Mucosa of descending colon (tissue), 3 donors: ENCODE measurements at regions not wholly inside any gene's neighbourhood (a gene's known extent, or its start where the extent isn't known, plus 50 kb on each side); places are given as distances from the start of the nearest gene placed in this dataset.

Experiments
- ATAC-seq: fragments of 200-7000 bp; cut with Tn5 transposase; one replicate; pipeline ENCODE4 v1.9.1; 2020; ENCODE audit warnings: mild to moderate bottlenecking, moderate library complexity
- DNase-seq, 3 donors: peaks; one replicate each; pipeline ENCODE4 v3.0.0-alpha.2; 2020
- H3K36me3 ChIP-seq: fragments of 200-600 bp; one replicate; pipeline ENCODE4 v1.8.0; 2021; ENCODE audit warnings: low read depth, mild to moderate bottlenecking
- H3K4me1 ChIP-seq: fragments of 200-600 bp; one replicate; pipeline ENCODE4 v1.8.0; 2021; ENCODE audit warnings: low read depth, mild to moderate bottlenecking
- H3K4me3 ChIP-seq: fragments of 200-600 bp; one replicate; pipeline ENCODE4 v1.8.0; 2021; ENCODE audit warnings: mild to moderate bottlenecking
- H3K9me3 ChIP-seq: fragments of 200-600 bp; one replicate; pipeline ENCODE4 v1.8.0; 2021; ENCODE audit warnings: mild to moderate bottlenecking
- intact Hi-C, 2 donors: fragments of 100-400 bp; cut with DNase I in 1 of 2; cut with micrococcal nuclease in 1 of 2; formaldehyde crosslinking; loops; one replicate each; pipeline versions ENCODE4 v1.11.0 to v1.11.1; 2022; cut with DNase I, micrococcal nuclease
- TF ChIP-seq, protein P1 (sequence below): fragments of 200-600 bp; IDR thresholded peaks from one replicate; pipeline ENCODE4 v1.8.0; 2022; ENCODE audit warnings: antibody characterized with exemption, mild to moderate bottlenecking
- donor health status: DM: no; HTN: no; CAD: no; lungs with moderate emphysema.
- donor health status: DM: no; HTN: no; CAD: no.
- donor health status: DM: no; HTN: yes; CAD: no.

DNA sequence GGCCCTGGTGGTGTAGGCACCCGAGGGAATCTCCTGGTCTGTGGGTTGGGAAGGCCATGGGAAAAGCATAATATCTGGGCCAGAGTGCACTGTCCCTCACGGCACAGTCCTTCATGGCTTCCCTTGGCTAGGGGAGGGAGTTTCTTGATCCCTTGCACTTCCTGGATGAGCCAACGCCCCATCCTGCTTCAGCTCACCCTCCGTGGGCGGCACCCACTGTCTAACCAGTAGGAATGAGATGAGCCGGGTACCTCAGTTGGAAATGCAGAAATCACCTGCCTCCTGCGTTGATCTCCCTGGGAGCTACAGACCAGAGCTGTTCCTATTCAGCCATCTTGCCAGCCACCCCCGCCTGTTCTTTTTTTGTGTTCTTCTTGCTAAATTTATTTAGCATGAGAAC is 134.4 kb downstream of the LEPR start:
- Histone ChIP-seq H3K36me3 (no peaks in the 10 kb centered on the region), H3K9me3 (peaks cover 4% of the 10 kb centered on the region), H3K4me3 (no peak overlapping the region), H3K4me1 (no peaks in the 10 kb centered on the region)
- TF ChIP-seq, protein P1, sequence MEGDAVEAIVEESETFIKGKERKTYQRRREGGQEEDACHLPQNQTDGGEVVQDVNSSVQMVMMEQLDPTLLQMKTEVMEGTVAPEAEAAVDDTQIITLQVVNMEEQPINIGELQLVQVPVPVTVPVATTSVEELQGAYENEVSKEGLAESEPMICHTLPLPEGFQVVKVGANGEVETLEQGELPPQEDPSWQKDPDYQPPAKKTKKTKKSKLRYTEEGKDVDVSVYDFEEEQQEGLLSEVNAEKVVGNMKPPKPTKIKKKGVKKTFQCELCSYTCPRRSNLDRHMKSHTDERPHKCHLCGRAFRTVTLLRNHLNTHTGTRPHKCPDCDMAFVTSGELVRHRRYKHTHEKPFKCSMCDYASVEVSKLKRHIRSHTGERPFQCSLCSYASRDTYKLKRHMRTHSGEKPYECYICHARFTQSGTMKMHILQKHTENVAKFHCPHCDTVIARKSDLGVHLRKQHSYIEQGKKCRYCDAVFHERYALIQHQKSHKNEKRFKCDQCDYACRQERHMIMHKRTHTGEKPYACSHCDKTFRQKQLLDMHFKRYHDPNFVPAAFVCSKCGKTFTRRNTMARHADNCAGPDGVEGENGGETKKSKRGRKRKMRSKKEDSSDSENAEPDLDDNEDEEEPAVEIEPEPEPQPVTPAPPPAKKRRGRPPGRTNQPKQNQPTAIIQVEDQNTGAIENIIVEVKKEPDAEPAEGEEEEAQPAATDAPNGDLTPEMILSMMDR: no peak
- ATAC-seq (no peak), DNase-seq (no peak)
- intact Hi-C loops: no loop called here

DNA sequence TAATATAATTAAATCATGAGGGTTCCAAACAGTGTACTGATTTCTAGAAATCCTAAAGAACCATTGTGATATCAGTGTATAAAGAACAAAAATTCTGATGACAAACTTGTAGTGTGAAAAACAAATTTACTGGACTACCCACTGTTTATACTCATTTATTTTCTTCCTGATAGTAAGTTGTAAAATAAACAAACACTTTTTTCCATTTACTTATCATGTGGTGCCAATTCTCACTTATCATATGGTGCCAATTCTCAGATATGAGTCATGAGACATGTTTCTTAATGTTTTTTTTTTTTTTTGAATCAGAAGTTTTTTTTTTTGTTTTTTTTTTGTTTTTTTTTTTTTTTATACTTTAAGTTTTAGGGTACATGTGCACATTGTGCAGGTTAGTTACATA is 137.7 kb downstream of the LEPR start:
- ATAC-seq (no peak), DNase-seq (no peak)
- Histone ChIP-seq H3K4me1 (no peaks in the 10 kb centered on the region), H3K36me3 (no peaks in the 10 kb centered on the region), H3K4me3 (no peak overlapping the region), H3K9me3 (peaks cover 4% of the 10 kb centered on the region)
- TF ChIP-seq, protein P1: no peak
- intact Hi-C loops: no loop called here

DNA sequence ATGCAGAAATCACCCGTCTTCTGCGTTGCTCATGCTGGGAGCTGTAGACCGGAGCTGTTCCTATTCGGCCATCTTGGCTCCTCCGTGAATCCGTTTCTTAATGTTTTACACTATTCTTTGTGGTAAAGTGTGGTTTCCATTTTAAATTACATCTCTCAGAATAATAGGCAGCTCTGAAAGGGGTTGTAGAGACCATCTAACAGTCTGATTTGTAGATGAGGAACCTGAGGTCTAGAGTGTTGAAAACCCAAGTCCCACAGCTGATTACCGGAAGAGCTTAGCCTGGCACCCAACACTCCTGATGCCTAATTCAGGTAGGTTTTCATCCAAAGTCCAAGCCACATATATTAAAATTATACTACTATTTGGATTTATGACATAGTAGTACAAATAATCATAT is 144.0 kb downstream of the LEPR start:
- intact Hi-C loops: no loop called here
- no peak for DNase-seq
- no peaks in the 10 kb centered on the region for H3K36me3 ChIP-seq

DNA sequence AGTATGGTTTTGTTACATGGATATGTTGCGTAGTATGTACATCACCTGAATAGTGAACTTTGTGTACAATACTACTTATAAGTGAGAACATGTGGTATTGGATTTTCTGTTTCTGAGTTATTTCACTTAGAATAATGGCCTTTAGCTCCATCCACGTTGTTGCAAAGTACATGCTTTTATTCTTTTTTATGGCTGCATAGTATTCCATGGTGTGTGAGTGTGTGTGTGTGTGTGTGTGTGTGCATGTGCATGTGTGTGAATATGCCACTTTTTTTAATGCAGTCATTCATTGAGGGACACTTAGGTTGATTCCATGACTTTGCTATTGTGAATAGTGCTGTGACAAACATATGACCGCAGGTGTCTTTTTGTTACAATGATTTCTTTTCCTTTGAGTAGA is 147.8 kb downstream of the LEPR start:
- DNase-seq (no peak), ATAC-seq (no peak)
- intact Hi-C loops: no loop called here
- Histone ChIP-seq H3K36me3 (no peaks in the 10 kb centered on the region), H3K4me1 (no peaks in the 10 kb centered on the region), H3K4me3 (no peak overlapping the region), H3K9me3 (no peaks in the 10 kb centered on the region)
- TF ChIP-seq, protein P1: no peak

More for the DNA sequence above, 144.0 kb downstream of the LEPR start:
- Histone ChIP-seq H3K9me3 (no peaks in the 10 kb centered on the region), H3K4me1 (no peaks in the 10 kb centered on the region), H3K4me3 (no peak overlapping the region)
- TF ChIP-seq, protein P1: no peak
- no peak for ATAC-seq

DNA sequence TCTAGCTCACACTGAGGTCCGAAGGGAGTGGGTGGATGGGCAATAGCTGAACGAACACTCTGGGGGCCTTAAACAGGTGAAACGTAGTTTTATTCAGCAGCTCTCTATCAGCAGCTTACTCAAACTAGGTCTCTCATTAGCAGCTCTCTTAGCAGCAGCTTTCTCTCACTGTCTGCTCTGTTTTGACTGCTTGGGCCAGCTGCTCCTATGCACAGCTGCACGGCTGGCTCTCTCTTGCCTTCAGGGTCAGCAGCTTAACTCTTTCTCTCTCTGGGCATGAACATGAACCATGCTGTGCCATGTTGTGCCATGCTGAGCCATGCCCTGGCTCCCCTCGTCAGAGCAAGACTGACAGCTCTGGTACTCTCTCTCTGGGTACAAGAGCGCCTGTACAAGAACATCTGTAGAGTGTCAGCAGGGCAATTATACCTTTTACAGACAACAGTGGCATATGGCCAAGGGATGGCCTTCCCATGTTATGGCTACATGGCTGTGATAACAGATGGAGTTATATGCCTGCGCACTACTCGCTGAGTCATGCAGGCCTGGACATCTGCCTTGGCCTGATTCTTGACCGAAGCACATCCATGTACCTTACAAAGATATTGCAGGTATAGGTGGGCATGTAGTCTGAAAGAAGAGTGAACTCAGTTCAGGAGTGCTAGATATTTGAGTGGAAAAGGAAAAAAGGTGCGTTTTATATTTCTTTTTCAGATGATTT is 152.4 kb downstream of the LEPR start:
- H3K9me3 ChIP-seq: no peaks in the 10 kb centered on the region

More for the DNA sequence above, 152.4 kb downstream of the LEPR start:
- no peaks in the 10 kb centered on the region for H3K36me3 ChIP-seq
- no peak for DNase-seq
- no peak for ATAC-seq
- TF ChIP-seq, protein P1: no peak
- intact Hi-C loops: no loop called here
- H3K4me1 ChIP-seq: no peaks in the 10 kb centered on the region
- no peak overlapping the region for H3K4me3 ChIP-seq
